GM18499 (cell line): ENCODE measurements at regions not wholly inside any gene's neighbourhood (a gene's known extent, or its start where the extent isn't known, plus 50 kb on each side); places are given as distances from the start of the nearest gene placed in this dataset.

Experiments
- ATAC-seq: cut with Tn5 transposase; IDR thresholded peaks from one replicate; pipeline ENCODE4 v1.9.1; 2021; ENCODE audit warnings: moderate number of reproducible peaks; ENCODE audit not compliant: insufficient read depth, unreplicated experiment

GRCh38 chr15:47400603-47401002 lies 316.7 kb upstream of the SEMA6D start:
- no peak for ATAC-seq

GRCh38 chr15:47401427-47401826 lies 315.9 kb upstream of the SEMA6D start:
- no peak for ATAC-seq

GRCh38 chr15:47402829-47403228 lies 314.5 kb upstream of the SEMA6D start:
- ATAC-seq = no peak

GRCh38 chr15:47404877-47405276 lies 312.4 kb upstream of the SEMA6D start:
- no peak for ATAC-seq

DNA sequence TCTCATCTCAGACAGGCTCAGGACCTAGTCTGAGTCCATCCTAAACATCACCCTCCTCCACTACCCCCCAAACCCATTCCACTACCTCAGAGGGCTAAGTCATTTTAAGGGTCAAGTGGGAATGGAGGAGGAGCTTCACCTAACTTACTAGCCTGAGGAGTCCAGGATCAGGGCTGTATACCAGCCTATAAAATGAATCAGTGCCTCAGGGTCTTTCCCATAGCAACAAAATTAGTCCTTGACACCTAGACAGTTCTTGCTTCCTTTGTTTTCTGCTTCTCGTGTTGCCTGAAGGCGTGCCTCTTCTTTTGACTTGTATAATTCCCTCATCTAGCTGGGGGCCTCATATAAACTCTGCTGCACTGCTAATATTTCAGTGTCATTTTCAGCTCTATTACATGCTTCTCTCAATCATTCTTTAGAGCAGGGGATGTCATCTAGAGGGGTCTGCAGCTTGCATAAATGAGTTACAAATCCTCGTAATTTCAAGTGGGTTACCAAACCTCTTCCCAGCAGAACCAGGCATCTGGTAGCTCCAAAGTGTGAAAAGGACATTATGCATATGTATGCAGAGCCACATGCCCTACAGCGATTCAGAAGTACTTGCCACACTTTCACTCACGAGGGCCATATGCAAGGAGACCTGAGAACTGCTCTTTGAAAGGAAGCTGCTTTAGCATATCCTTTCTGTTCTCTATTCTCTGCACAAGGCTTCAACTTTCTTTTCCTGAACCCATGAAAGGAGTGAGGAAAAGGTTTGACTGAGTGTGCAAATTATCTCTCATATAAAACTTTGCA lies 311.7 kb upstream of the SEMA6D start:
- no peak for ATAC-seq

DNA sequence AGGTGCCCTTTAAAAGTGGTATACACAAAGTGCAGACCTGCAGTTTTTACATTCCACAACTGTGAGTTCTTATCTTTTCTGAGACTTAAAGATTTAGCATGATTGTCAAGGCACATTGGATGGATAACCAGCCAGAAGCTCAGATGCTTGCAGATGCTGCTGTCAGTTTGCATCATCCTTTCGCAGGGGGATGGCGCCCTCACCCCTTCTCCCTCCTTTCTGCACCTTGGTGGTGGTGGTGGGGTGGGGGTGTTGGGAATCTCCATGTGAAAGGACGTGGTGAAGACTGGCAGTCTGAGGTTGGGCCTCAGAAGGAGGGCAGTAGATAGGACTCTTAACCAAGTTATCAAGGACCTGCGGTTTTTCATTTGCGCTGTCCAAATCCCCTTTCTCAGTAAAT lies 309.6 kb upstream of the SEMA6D start:
- no peak for ATAC-seq

- ATAC-seq = no peak
Observed at GRCh38 chr15:47409038-47409437, 308.3 kb upstream of the SEMA6D start.

- ATAC-seq = no peak
Observed at GRCh38 chr15:47409600-47409999, 307.7 kb upstream of the SEMA6D start.

DNA sequence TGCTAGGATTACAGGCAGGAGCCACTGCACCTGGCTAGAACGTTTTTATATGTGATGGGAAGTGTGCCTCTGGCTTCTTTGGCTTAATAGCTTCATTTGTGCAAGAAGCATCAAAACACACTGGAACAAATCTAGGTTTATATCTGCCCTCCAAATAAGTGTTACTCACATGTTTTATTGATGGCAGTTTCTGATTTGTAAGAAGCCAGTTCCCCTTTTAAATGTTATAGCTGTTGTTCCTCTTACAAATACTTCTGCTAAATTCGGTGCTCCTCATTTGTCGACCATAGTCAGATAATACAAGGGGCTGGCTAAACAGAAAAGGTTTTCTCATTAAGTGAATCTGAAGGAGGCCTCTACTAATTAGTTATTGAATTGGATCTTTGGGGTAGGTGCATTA lies 307.1 kb upstream of the SEMA6D start:
- no peak for ATAC-seq

DNA sequence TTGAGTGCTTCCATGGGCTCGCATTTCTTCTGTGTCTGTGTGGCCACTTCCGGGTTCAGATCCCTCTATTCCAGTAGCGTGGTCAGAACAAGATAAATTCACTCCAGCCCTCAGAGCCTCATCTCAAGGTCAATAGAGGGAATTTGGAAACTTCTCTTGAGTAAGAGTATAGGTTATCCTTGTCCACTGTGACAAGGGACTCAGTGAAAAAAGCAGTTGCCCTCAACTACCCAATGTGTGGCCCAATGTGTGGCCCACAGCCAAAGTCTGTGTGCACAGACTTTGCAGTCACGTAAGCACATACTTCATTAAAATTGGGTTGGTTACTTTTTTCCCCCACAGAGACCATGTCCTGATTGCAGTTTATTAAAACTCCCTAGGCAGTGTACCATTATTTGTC lies 305.6 kb upstream of the SEMA6D start:
- ATAC-seq = no peak

DNA sequence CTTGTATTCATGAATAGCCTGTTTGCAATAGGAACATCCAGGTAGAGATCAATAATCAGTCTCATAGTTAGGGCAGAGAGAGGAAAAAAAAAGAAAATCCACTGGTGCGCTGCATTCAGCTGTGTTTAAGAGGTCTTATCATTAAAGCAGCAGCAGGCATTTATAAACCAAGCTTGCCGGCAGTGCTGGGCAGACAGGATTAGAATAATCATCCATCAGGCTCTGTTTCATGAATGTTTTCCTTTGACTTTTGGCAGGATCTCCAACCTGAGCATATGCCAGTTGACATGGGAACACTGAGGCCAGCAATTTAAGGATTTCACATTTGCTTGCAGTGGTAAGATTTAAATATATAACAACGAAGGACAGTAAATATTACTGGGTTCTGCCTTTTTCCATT lies 305.2 kb upstream of the SEMA6D start:
- no peak for ATAC-seq

GRCh38 chr15:47412802-47413201 lies 304.5 kb upstream of the SEMA6D start:
- ATAC-seq = no peak

DNA sequence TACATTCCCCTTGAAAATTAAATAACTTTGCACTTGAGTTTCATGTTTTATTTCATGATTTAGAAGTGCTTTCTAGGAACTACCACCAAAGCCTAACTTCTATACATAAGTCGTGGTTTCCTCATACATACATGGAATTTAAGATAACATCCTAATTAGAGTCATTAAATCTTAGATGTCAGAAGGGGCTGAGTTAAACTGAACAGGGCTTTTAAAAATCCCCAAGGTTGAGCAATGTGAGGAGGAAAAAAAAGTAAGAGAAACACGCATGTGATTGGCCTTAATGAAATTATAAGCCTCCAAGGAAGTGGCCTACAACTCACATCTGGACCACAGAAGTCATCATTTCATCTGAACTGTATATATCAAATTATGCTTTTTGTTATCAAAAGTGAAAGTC lies 303.1 kb upstream of the SEMA6D start:
- ATAC-seq = no peak

DNA sequence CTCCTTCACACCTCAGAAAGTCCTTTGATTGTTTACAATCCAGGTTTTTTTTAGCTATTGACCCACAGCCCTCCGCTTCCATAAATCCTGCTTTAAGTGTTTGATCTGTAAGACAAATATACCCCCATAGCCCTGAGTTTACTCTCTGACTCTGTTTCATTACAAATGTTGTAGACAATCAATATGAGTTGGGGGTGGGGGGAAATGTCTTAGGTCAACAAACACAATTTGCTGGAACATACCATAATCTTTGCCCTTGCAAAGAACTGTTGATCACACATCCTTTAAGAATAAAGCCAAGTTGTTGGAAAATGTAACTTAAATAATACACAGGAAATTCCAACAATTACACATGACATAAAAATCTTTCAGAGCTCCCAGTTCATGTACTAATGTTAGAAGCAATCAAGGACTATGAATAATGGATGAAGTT lies 301.8 kb upstream of the SEMA6D start:
- no peak for ATAC-seq

GRCh38 chr15:47422881-47423665 lies 294.2 kb upstream of the SEMA6D start:
- ATAC-seq = no peak

GRCh38 chr15:47427463-47427862 lies 289.8 kb upstream of the SEMA6D start:
- ATAC-seq = no peak

GRCh38 chr15:47429376-47429775 lies 287.9 kb upstream of the SEMA6D start:
- ATAC-seq = no peak

DNA sequence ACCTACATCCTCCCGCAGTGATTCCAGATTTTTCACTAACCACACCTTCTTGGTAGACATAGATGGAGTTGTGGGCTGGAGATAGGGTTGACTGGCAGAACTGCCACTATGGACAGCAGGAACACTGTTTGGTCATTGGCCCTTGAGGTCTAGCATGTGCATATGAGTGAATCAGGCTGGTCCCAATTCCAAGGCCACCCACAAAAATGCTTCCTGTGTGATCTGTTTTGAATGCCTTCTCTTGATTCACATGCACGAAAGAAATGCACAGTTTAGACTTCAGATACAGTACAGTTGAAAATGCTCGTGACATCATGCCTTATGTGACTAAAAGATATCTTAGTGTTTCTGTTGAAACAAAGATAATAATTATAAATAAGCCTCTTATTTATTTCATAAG lies 285.8 kb upstream of the SEMA6D start:
- ATAC-seq = no peak

DNA sequence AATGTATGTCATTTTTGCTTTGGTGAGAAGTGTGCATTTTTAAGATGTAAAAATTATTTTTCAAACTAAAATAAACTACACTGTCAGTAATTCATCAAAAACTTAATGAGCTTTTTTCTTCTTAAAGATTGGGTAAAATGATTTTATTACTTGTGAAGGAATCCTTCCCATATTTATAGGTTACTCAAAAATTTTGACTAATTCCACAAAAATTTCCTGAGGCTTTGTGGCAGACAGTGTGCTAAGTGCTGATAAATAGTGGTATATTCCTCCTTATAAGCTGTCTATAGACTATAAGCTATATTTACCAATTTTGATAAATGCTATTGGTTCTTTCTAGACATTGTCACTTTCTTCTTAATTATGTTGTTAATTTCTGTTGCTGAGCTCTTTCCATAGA lies 284.5 kb upstream of the SEMA6D start:
- ATAC-seq = no peak

DNA sequence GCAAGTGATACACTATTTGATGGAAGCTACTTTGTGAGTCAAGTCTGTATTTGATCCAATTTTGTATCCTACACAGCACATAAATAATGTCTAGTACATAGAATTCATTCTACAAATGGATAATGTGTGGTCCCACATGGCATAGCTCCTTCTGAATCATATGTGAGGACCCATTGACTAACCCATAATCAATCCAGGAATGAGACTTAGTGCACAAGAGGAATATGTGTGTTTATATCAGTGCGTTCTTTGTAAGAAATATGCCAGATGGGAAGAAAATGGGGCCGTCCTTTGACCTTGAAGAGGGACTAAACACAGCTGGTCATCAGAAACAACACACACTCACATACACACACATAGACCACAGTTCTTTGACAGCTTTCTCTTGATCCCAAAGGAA lies 282.7 kb upstream of the SEMA6D start:
- no peak for ATAC-seq

- ATAC-seq = no peak
Observed at GRCh38 chr15:47437491-47437890, 279.8 kb upstream of the SEMA6D start.
